Upper lobe of left lung (tissue), 6 donors: ENCODE measurements at regions not wholly inside any gene's neighbourhood (a gene's known extent, or its start where the extent isn't known, plus 50 kb on each side); places are given as distances from the start of the nearest gene placed in this dataset.
"Not testable (repeated sequence)": the region's sequence is repeated elsewhere in the genome, so short reads cannot be mapped to it uniquely, and the experiment has no call there.

Source experiments
- ATAC-seq, 2 donors: fragments of 200-7000 bp; cut with Tn5 transposase; one replicate each; pipeline ENCODE4 v1.9.1; 2022; ENCODE audit warnings: mild to moderate bottlenecking in 2 of 2, moderate library complexity in 2 of 2; ENCODE audit not compliant: low FRiP score in 2 of 2
- DNase-seq, 2 donors: peaks; one replicate each; pipeline ENCODE4 v3.0.0-alpha.2; 2019 to 2020
- H3K27ac ChIP-seq, 4 donors: fragments of 200-600 bp; sonication (generic); one replicate each; pipeline ENCODE4 v1.5.1; 2016 to 2019
- H3K27me3 ChIP-seq, 4 donors: fragments of 200-600 bp; sonication (generic); one replicate each; pipeline ENCODE4 v1.5.1; 2017 to 2019
- H3K36me3 ChIP-seq, 4 donors: fragments of 200-600 bp; sonication (generic); one replicate each; pipeline ENCODE4 v1.5.1; 2016 to 2019
- H3K4me1 ChIP-seq, 4 donors: fragments of 200-600 bp; sonication (generic); one replicate each; pipeline ENCODE4 v1.5.1; 2018 to 2019
- H3K4me3 ChIP-seq, 4 donors: fragments of 200-600 bp; sonication (generic); one replicate each; pipeline ENCODE4 v1.5.1; 2017 to 2019; ENCODE audit warnings: mild to moderate bottlenecking in 2 of 4, moderate library complexity in 1 of 4
- H3K9me3 ChIP-seq, 4 donors: fragments of 200-600 bp; sonication (generic); one replicate each; pipeline ENCODE4 v1.5.1; 2018 to 2019
- CTCF ChIP-seq, 6 experiments: fragments of 450-650 bp in 4 of 6; fragments of 200-600 bp in 2 of 6; sonication (generic) in 2 of 6; IDR thresholded peaks; one replicate each; pipeline ENCODE4 v1.5.1; 2016 to 2019; ENCODE audit warnings: antibody characterized with exemption in 6 of 6
- EP300 ChIP-seq, 4 donors: sonication (generic); formaldehyde crosslinking; IDR thresholded peaks; one replicate each; pipeline ENCODE4 v1.5.1; 2017; ENCODE audit warnings: antibody characterized with exemption in 4 of 4, control low read depth in 2 of 4
- POLR2A ChIP-seq, 4 donors: fragments of 450-650 bp; IDR thresholded peaks; one replicate each; pipeline ENCODE4 v1.5.1; 2016 to 2017; ENCODE audit warnings: antibody characterized with exemption in 4 of 4, mild to moderate bottlenecking in 2 of 4
- POLR2AphosphoS5 ChIP-seq, 2 donors: sonication (generic); formaldehyde crosslinking; IDR thresholded peaks; one replicate each; pipeline ENCODE4 v1.5.1; 2017; ENCODE audit warnings: antibody characterized with exemption in 2 of 2
- WGBS, 2 donors: methylation state at CpG; one replicate each; pipeline ENCODE4 v1.1.5; 2017 to 2018; 5-methylcytosine and 5-hydroxymethylcytosine counted together
- donor health status: DM: no; HTN: no; CAD: no; lungs with moderate emphysema.
- donor health status: DM: no; HTN: yes; CAD: no; lungs with severe emphysema.

DNA sequence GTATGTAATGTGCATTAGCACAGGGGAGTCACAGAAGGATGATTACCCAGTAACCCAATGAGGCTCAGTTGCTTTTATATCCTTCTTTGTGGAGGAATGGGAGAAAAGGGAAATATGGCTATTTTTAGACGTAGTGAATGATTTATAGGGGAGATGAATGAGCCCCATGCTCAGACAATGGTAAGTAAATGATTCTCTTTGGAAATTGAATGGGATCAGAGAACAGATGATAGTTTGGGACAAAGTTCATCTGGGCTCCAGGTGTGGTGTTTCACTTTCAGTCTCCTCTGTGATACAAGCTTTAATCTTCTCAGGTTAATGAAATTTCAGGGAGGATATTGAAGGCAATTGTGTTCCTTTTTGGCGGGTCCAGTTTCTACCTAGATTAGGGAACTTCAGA lies 63.0 kb upstream of the MPP7 start:
- TF ChIP-seq CTCF (IDR thresholded peaks at IDR 0.05) (no peak), POLR2A (IDR thresholded peaks at IDR 0.05) (no peak), POLR2AphosphoS5 (IDR thresholded peaks at IDR 0.05) (no peak), EP300 (IDR thresholded peaks at IDR 0.05) (no peak)
- ATAC-seq = no peak

GRCh38 chr10:28366994-28367393 lies 64.1 kb upstream of the MPP7 start:
- Histone ChIP-seq H3K27ac (peak overlapping the region in 1 of 4 donors; percentile 28), H3K4me3 (no peak overlapping the region), H3K36me3 (no peaks in the 10 kb centered on the region), H3K9me3 (no peaks in the 10 kb centered on the region), H3K4me1 (peaks cover 0 to 16% (median 14%) of the 10 kb centered on the region in 4 donors), H3K27me3 (no peaks in the 10 kb centered on the region)
- ATAC-seq (no peak), DNase-seq (no peak)
- WGBS, 2 donors = 58 to 59% methylated on average over 7 of the region's 7 CpGs
- no peak for TF ChIP-seq POLR2A (IDR thresholded peaks at IDR 0.05)
- TF ChIP-seq EP300 (IDR thresholded peaks at IDR 0.05) = no peak
- no peak for TF ChIP-seq CTCF (IDR thresholded peaks at IDR 0.05)
- no peak for TF ChIP-seq POLR2AphosphoS5 (IDR thresholded peaks at IDR 0.05)

More for the DNA sequence above, 63.0 kb upstream of the MPP7 start:
- WGBS, 2 donors = 53 to 63% methylated on average over 2 of the region's 2 CpGs
- H3K27me3 ChIP-seq = no peaks in the 10 kb centered on the region
- no peaks in the 10 kb centered on the region for H3K36me3 ChIP-seq
- DNase-seq = no peak
- H3K4me3 ChIP-seq = no peak overlapping the region
- H3K4me1 ChIP-seq = peaks cover 0 to 16% (median 14%) of the 10 kb centered on the region in 4 donors
- no peak overlapping the region for H3K27ac ChIP-seq
- no peaks in the 10 kb centered on the region for H3K9me3 ChIP-seq

- Histone ChIP-seq H3K27me3 (no peaks in the 10 kb centered on the region), H3K9me3 (no peaks in the 10 kb centered on the region), H3K4me3 (no peak overlapping the region), H3K4me1 (peaks cover 0 to 16% (median 14%) of the 10 kb centered on the region in 4 donors), H3K27ac (peak overlapping the region in 3 of 4 donors; percentile 28 to 77 (median 67)), H3K36me3 (no peaks in the 10 kb centered on the region)
- WGBS, 2 donors = 53% methylated on average over 9 of the region's 9 CpGs
- no peak for ATAC-seq
- DNase-seq = no peak
- no peak for TF ChIP-seq POLR2AphosphoS5 (IDR thresholded peaks at IDR 0.05)
- no peak for TF ChIP-seq EP300 (IDR thresholded peaks at IDR 0.05)
- no peak for TF ChIP-seq POLR2A (IDR thresholded peaks at IDR 0.05)
- TF ChIP-seq CTCF (IDR thresholded peaks at IDR 0.05) = no peak
These were observed 64.5 kb upstream of the MPP7 start for GRCh38 chr10:28367413-28367812.

- H3K27ac ChIP-seq = peak overlapping the region; percentile 28 to 77 (median 58)
- peak; percentile 71 to 84 for ATAC-seq
- H3K27me3 ChIP-seq = no peaks in the 10 kb centered on the region
- H3K4me1 ChIP-seq = peaks cover 0 to 16% (median 14%) of the 10 kb centered on the region in 4 donors
- no peak for TF ChIP-seq EP300 (IDR thresholded peaks at IDR 0.05)
- H3K9me3 ChIP-seq = no peaks in the 10 kb centered on the region
- DNase-seq = peak in 1 of 2 donors; percentile 79
- WGBS, 2 donors = 33 to 37% methylated on average over 9 of the region's 9 CpGs
- no peaks in the 10 kb centered on the region for H3K36me3 ChIP-seq
- no peak overlapping the region for H3K4me3 ChIP-seq
These were observed 65.1 kb upstream of the MPP7 start for GRCh38 chr10:28367929-28368484.

DNA sequence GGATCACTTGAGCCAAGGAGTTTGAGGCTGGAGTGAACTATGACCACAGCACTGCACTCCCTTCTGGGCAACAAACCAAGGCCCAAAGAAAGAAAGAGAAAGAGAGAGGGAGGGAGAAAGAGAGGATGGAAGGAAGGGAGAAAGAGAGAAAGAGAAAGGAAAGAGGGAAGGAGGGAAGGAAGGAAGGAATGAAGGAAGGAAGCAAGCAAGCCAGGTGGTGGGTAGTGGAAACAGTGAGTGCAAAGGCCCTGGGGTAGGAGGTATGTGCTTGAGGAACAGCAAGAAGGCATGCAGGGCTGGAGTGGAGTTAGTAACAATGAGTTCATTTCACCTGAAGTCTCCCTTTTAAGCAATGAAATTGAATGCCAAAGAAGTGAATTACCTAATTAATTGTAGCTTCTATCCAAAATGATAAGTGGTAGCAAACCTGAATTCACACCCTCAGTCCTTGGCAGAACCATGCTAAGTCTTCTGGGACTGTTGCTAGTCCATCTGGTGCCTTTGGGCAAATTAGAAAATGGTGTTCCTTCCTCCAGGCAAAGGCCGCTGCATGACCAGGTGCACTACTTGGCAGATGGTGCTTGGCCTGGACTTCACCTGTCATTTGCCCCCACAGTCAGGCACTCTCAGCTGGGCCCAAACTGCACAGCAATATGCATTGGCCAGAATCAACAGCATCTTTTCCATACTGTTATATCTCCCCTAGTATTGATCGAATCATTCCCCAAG lies 67.4 kb upstream of the MPP7 start:
- no peak for TF ChIP-seq POLR2A (IDR thresholded peaks at IDR 0.05)
- TF ChIP-seq CTCF (IDR thresholded peaks at IDR 0.05) = no peak
- TF ChIP-seq EP300 (IDR thresholded peaks at IDR 0.05) = no peak
- TF ChIP-seq POLR2AphosphoS5 (IDR thresholded peaks at IDR 0.05) = no peak
- no peaks in the 10 kb centered on the region for H3K36me3 ChIP-seq
- H3K4me3 ChIP-seq = no peak overlapping the region
- H3K27ac ChIP-seq = no peak overlapping the region
- H3K9me3 ChIP-seq = no peaks in the 10 kb centered on the region
- DNase-seq (no peak), ATAC-seq (no peak)
- H3K4me1 ChIP-seq = peaks cover 0 to 16% (median 14%) of the 10 kb centered on the region in 4 donors
- 96 to 100% methylated on average over 2 of the region's 2 CpGs for WGBS, 2 donors
- H3K27me3 ChIP-seq = no peaks in the 10 kb centered on the region

DNA sequence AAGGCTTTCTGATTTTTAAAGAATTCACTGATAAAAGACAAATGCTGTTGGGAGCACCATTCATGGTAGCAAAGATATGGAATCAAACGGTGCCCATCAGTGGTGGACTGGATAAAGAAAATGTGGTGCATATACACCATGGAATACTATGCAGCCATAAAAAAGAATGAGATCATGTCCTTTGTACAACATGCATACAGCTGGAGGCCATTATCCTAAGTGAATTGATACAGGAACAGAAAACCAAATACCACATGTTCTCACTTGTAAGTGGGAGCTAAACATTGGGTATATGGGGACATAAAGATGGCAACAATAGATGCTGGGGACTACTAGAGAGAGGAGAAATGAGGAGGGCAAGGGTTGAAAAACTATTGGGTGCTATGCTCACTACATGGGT lies 68.8 kb upstream of the MPP7 start:
- H3K4me1 ChIP-seq = peaks cover 0 to 17% (median 15%) of the 10 kb centered on the region in 4 donors
- not testable (repeated sequence) for H3K9me3 ChIP-seq, H3K27me3 ChIP-seq, DNase-seq, H3K4me3 ChIP-seq, H3K36me3 ChIP-seq, ATAC-seq, H3K27ac ChIP-seq
- 90 to 94% methylated on average over 1 of the region's 1 CpG for WGBS, 2 donors
